ENCODE measurements at regions not wholly inside any gene's neighbourhood (a gene's known extent, or its start where the extent isn't known, plus 50 kb on each side); places are given as distances from the start of the nearest gene placed in this dataset.

GRCh38 chr11:70545610-70545912 lies 147.2 kb downstream of the CTTN start (continued):
- TF ChIP-seq REST (IDR thresholded peaks at IDR 0.05; ENCODE audit: low read depth, low read length) (no peak), FOXM1 (IDR thresholded peaks at IDR 0.05; ENCODE audit: low read depth) (no peak), USF1 (IDR thresholded peaks at IDR 0.05; ENCODE audit: borderline replicate concordance, low read depth) (no peak), RAD21 (IDR thresholded peaks at IDR 0.05; ENCODE audit: low read length) (no peak), TEAD4 (IDR thresholded peaks at IDR 0.05; ENCODE audit: borderline replicate concordance, insufficient read depth) (no peak), TCF12 (IDR thresholded peaks at IDR 0.05) (no peak), CHD2 (IDR thresholded peaks at IDR 0.05; ENCODE audit: low read length, partially characterized antibody) (no peak)

- Histone ChIP-seq H3K4me1 (ENCODE audit: control insufficient read depth in 1 of 2, insufficient read depth in 2 of 2, low read depth in 1 of 2, low read length in 1 of 2) (peaks cover 0 to 19% of the 10 kb centered on the region in 2 experiments; a peak in 2 of 4 replicates), H4K20me1 (ENCODE audit: insufficient read depth) (no peaks in the 10 kb centered on the region), H3K79me2 (ENCODE audit: insufficient read depth) (no peaks in the 10 kb centered on the region), H3K9ac (no peak overlapping the region), H2AFZ (ENCODE audit: low read depth) (no peak overlapping the region), H3K4me2 (no peak overlapping the region), H3K27ac (ENCODE audit: low read depth in 2 of 2, low read length in 1 of 2) (no peak overlapping the region), H3K9me2 (no peaks in the 10 kb centered on the region), H3K36me3 (replicated peaks in 1 of 2; ENCODE audit: control insufficient read depth in 1 of 2, insufficient read depth in 2 of 2, low read length in 1 of 2) (no peaks in the 10 kb centered on the region), H3K9me3 (no peaks in the 10 kb centered on the region), H3K4me3 (ENCODE audit: low read depth in 2 of 2, low read length in 1 of 2) (no peak overlapping the region), H3K27me3 (ENCODE audit: insufficient read depth) (no peaks in the 10 kb centered on the region), H3F3A (replicated peaks; ENCODE audit: insufficient read depth) (no peaks in the 10 kb centered on the region)
- WGBS (ENCODE audit: low lambda C conversion rate): 54% methylated on average over 8 of the region's 9 CpGs
- POLR2A ChIA-PET: no interaction called here
- TF ChIP-seq RCOR1 (IDR thresholded peaks at IDR 0.05; ENCODE audit: low read length): no peak
- TF ChIP-seq, protein P1, sequence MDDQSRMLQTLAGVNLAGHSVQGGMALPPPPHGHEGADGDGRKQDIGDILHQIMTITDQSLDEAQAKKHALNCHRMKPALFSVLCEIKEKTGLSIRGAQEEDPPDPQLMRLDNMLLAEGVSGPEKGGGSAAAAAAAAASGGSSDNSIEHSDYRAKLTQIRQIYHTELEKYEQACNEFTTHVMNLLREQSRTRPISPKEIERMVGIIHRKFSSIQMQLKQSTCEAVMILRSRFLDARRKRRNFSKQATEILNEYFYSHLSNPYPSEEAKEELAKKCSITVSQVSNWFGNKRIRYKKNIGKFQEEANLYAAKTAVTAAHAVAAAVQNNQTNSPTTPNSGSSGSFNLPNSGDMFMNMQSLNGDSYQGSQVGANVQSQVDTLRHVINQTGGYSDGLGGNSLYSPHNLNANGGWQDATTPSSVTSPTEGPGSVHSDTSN (IDR thresholded peaks at IDR 0.05): no peak
- no peak for TF ChIP-seq RAD21 (IDR thresholded peaks at IDR 0.05; ENCODE audit: low read length)
- TF ChIP-seq FOSL2 (IDR thresholded peaks at IDR 0.05; ENCODE audit: borderline replicate concordance, low read depth): no peak
- no peak for DNase-seq
- CTCF ChIA-PET: interaction anchor here (0.8 to 1.8 kb wide), 6 partner anchors 62 to 225 kb away, joined by 3 to 4 read pairs (median 3); no protein-coding TSS in a partner anchor
These were observed 148.0 kb downstream of the CTTN start for GRCh38 chr11:70546191-70546940.

Data from SK-N-SH (cell line).